A549 (cell line): ENCODE measurements at regions not wholly inside any gene's neighbourhood (a gene's known extent, or its start where the extent isn't known, plus 50 kb on each side); places are given as distances from the start of the nearest gene placed in this dataset.

Experiments
- CHD4 ChIP-seq: fragments of 200-600 bp; sonication (generic); IDR thresholded peaks from 2 replicates; pipeline ENCODE4 v1.6.1; 2016; ENCODE audit warnings: antibody characterized with exemption, mild to moderate bottlenecking, borderline replicate concordance
- CTCF ChIP-seq: fragments of >200 bp; sonication (Bioruptor Twin); formaldehyde crosslinking; IDR thresholded peaks from 3 replicates; pipeline ENCODE4 v1.5.1; 2016
- JUNB ChIP-seq: fragments of >200 bp; sonication (Bioruptor Twin); formaldehyde crosslinking; IDR thresholded peaks from 2 replicates; pipeline ENCODE4 v1.6.1; 2016
- KDM1A ChIP-seq: fragments of 200-600 bp; sonication (generic); IDR thresholded peaks from 2 replicates; pipeline ENCODE4 v1.6.1; 2016; ENCODE audit warnings: low read depth, mild to moderate bottlenecking
- PBX3 ChIP-seq: IDR thresholded peaks from 2 replicates; pipeline ENCODE4 v1.6.1; 2012
- RFX5 ChIP-seq: fragments of 450-650 bp; IDR thresholded peaks from 2 replicates; pipeline ENCODE4 v1.7.1; 2014; ENCODE audit warnings: antibody characterized with exemption, mild to moderate bottlenecking, moderate library complexity
- ZFP36 ChIP-seq: fragments of 450-650 bp; IDR thresholded peaks from 2 replicates; pipeline ENCODE4 v1.6.1; 2014; ENCODE audit warnings: borderline replicate concordance; ENCODE audit not compliant: partially characterized antibody

GRCh38 chr2:64354857-64355680 is 98.9 kb upstream of the LGALSL start:
- TF ChIP-seq CTCF (no peak), CHD4 (no peak), RFX5 (no peak), ZFP36 (no peak), KDM1A (no peak), JUNB (no peak), PBX3 (no peak)
